GM23338 (cell line): ENCODE measurements at regions not wholly inside any gene's neighbourhood (a gene's known extent, or its start where the extent isn't known, plus 50 kb on each side); places are given as distances from the start of the nearest gene placed in this dataset.
A peak's percentile ranks its signal among the peaks of the same experiment; 100 is the strongest.

Source experiments
- ATAC-seq: fragments of 200-7000 bp; cut with Tn5 transposase; 3 replicates; pipeline ENCODE4 v1.9.1; 2020
- DNase-seq: peaks from one replicate; pipeline ENCODE4 v3.0.0-alpha.2; 2015; ENCODE audit warnings: low spot score
- H2AFZ ChIP-seq: fragments of 200-600 bp; sonication (generic); 2 replicates; pipeline ENCODE4 v1.8.0; 2016; ENCODE audit warnings: antibody characterized with exemption, mild to moderate bottlenecking, moderate library complexity
- H3F3A ChIP-seq: fragments of 200-600 bp; sonication (generic); replicated peaks from 2 replicates; pipeline ENCODE4 v1.8.0; 2017; ENCODE audit warnings: antibody characterized with exemption, mixed run types, low read depth
- H3K27ac ChIP-seq: fragments of 200-600 bp; sonication (generic); 2 replicates; pipeline ENCODE4 v1.6.1; 2016; ENCODE audit warnings: low read depth
- H3K27me3 ChIP-seq: fragments of 200-600 bp; sonication (generic); 2 replicates; pipeline ENCODE4 v1.8.0; 2016; ENCODE audit warnings: mild to moderate bottlenecking, mixed run types, moderate library complexity; ENCODE audit not compliant: insufficient read depth
- H3K36me3 ChIP-seq: fragments of 200-600 bp; sonication (generic); 2 replicates; pipeline ENCODE4 v1.8.0; 2016; ENCODE audit warnings: mild to moderate bottlenecking; ENCODE audit not compliant: insufficient read depth
- H3K4me1 ChIP-seq: fragments of 200-600 bp; sonication (generic); 2 replicates; pipeline ENCODE4 v1.8.0; 2016; ENCODE audit warnings: mild to moderate bottlenecking, moderate library complexity; ENCODE audit not compliant: insufficient read depth
- H3K4me2 ChIP-seq: fragments of 200-600 bp; sonication (generic); 2 replicates; pipeline ENCODE4 v1.7.1; 2017; ENCODE audit warnings: mixed run types
- H3K4me3 ChIP-seq: fragments of 200-600 bp; sonication (generic); 2 replicates; pipeline ENCODE4 v1.6.1; 2016; ENCODE audit warnings: mixed run types
- H3K79me2 ChIP-seq: fragments of 200-600 bp; sonication (generic); replicated peaks from 2 replicates; pipeline ENCODE4 v1.8.0; 2017; ENCODE audit warnings: mild to moderate bottlenecking; ENCODE audit not compliant: insufficient read depth
- H3K9me2 ChIP-seq: fragments of 200-600 bp; sonication (generic); 2 replicates; pipeline ENCODE4 v1.8.0; 2017; ENCODE audit not compliant: insufficient read depth
- H4K20me1 ChIP-seq: fragments of 200-600 bp; sonication (generic); replicated peaks from 2 replicates; pipeline ENCODE4 v1.8.0; 2017; ENCODE audit warnings: mild to moderate bottlenecking; ENCODE audit not compliant: insufficient read depth
- H3K27ac Mint-ChIP-seq: 2 replicates; pipeline ENCODE4 v1.8.0; 2020; ENCODE audit warnings: inconsistent platforms, mild to moderate bottlenecking, moderate library complexity, mixed read lengths
- H3K27me3 Mint-ChIP-seq: 3 replicates; pipeline ENCODE4 v1.8.0; 2022; ENCODE audit warnings: low read depth, mild to moderate bottlenecking, moderate library complexity, mixed read lengths, inconsistent platforms; ENCODE audit not compliant: insufficient read depth, poor library complexity
- H3K36me3 Mint-ChIP-seq: 3 replicates; pipeline ENCODE4 v1.8.0; 2021; ENCODE audit warnings: low read depth, mild to moderate bottlenecking, inconsistent platforms, moderate library complexity, mixed read lengths
- H3K4me1 Mint-ChIP-seq: 3 replicates; pipeline ENCODE4 v1.8.0; 2020; ENCODE audit warnings: mild to moderate bottlenecking, inconsistent platforms, mixed read lengths
- H3K4me3 Mint-ChIP-seq: 3 replicates; pipeline ENCODE4 v1.8.0; 2021; ENCODE audit warnings: moderate library complexity, mild to moderate bottlenecking, inconsistent platforms, mixed read lengths
- H3K9me3 Mint-ChIP-seq: 3 replicates; pipeline ENCODE4 v1.8.0; 2020; ENCODE audit warnings: moderate library complexity, mild to moderate bottlenecking, inconsistent platforms, mixed read lengths
- CTCF ChIP-seq, 2 experiments: fragments of 200-600 bp in 1 of 2; sonication (generic) in 1 of 2; conservative IDR thresholded peaks; 2 replicates each; pipeline versions ENCODE4 v1.5.1 to v1.6.1; 2016 to 2017; ENCODE audit warnings: antibody characterized with exemption in 2 of 2, low read depth in 2 of 2, mild to moderate bottlenecking in 2 of 2, moderate library complexity in 1 of 2
- EZH2 ChIP-seq: fragments of 200-600 bp; sonication (generic); IDR thresholded peaks from one replicate; pipeline ENCODE4 v1.8.0; 2017; ENCODE audit warnings: antibody characterized with exemption, mild to moderate bottlenecking, low read depth; ENCODE audit not compliant: unreplicated experiment
- EZH2phosphoT487 ChIP-seq: fragments of 200-600 bp; sonication (generic); IDR thresholded peaks from one replicate; pipeline ENCODE4 v1.8.1; 2018; ENCODE audit warnings: antibody characterized with exemption; ENCODE audit not compliant: unreplicated experiment
- POLR2AphosphoS5 ChIP-seq: IDR thresholded peaks from 2 replicates; pipeline ENCODE4 v1.6.1; 2016; ENCODE audit warnings: antibody characterized with exemption, low read depth
- ZNF331 ChIP-seq: fragments of 250-450 bp; sonication (Bioruptor Pico); IDR thresholded peaks from 2 replicates; pipeline ENCODE4 v1.5.0; 2020; ENCODE audit warnings: low read depth, mild to moderate bottlenecking, moderate library complexity
- ZNF462 ChIP-seq: fragments of 250-450 bp; sonication (Bioruptor Pico); IDR thresholded peaks from 2 replicates; pipeline ENCODE4 v1.5.0; 2020; ENCODE audit warnings: mild to moderate bottlenecking, moderate library complexity

GRCh38 chr18:44396550-44396949, 284.1 kb upstream of the SETBP1 start:
- H3K9me3 Mint-ChIP-seq, result no peaks in the 10 kb centered on the region

More at GRCh38 chr18:44396550-44396949, 284.1 kb upstream of the SETBP1 start:
- Histone ChIP-seq H3K4me3 (no peak overlapping the region), H3K79me2 (no peaks in the 10 kb centered on the region), H3K27me3 (no peaks in the 10 kb centered on the region), H3K4me1 (peaks cover 8% of the 10 kb centered on the region; the same call in 1 of the 2 replicates), H3K36me3 (no peaks in the 10 kb centered on the region), H4K20me1 (no peaks in the 10 kb centered on the region), H3K9me2 (no peaks in the 10 kb centered on the region), H2AFZ (peak overlapping the region; percentile 56; the same call in 1 of the 2 replicates), H3K4me2 (no peak overlapping the region), H3F3A (no peaks in the 10 kb centered on the region), H3K27ac (no peak overlapping the region)
- no peak for DNase-seq
- no peak overlapping the region for H3K4me3 Mint-ChIP-seq
- no peaks in the 10 kb centered on the region for H3K36me3 Mint-ChIP-seq
- no peak overlapping the region for H3K27ac Mint-ChIP-seq
- H3K4me1 Mint-ChIP-seq, result peaks cover 12% of the 10 kb centered on the region
- ATAC-seq, result no peak
- H3K27me3 Mint-ChIP-seq, result no peaks in the 10 kb centered on the region
- no peak for TF ChIP-seq ZNF331 (CRISPR knock-in tag)
- TF ChIP-seq POLR2AphosphoS5, result no peak
- no peak for TF ChIP-seq ZNF462 (CRISPR knock-in tag)
- TF ChIP-seq CTCF (conservative IDR thresholded peaks at IDR 0.05; ENCODE audit: low read depth in 2 of 2), result no peak
- TF ChIP-seq EZH2, result no peak
- TF ChIP-seq EZH2phosphoT487, result no peak
